HFFc6 (cell line): ENCODE measurements at regions not wholly inside any gene's neighbourhood (a gene's known extent, or its start where the extent isn't known, plus 50 kb on each side); places are given as distances from the start of the nearest gene placed in this dataset.

Source experiments
- DNase-seq: peaks from one replicate; pipeline ENCODE4 v3.0.0-alpha.2; 2018
- H3K27ac Mint-ChIP-seq: 2 replicates; pipeline ENCODE4 v1.8.0; 2020; ENCODE audit warnings: mild to moderate bottlenecking, mixed read lengths
- H3K27me3 Mint-ChIP-seq: 2 replicates; pipeline ENCODE4 v1.8.0; 2021; ENCODE audit warnings: mild to moderate bottlenecking, moderate library complexity, mixed read lengths; ENCODE audit not compliant: insufficient read depth
- H3K36me3 Mint-ChIP-seq: 2 replicates; pipeline ENCODE4 v1.8.0; 2021; ENCODE audit warnings: low read depth, mixed read lengths
- H3K4me1 Mint-ChIP-seq: 2 replicates; pipeline ENCODE4 v1.8.0; 2020; ENCODE audit warnings: low read depth, mixed read lengths
- H3K4me3 Mint-ChIP-seq: 2 replicates; pipeline ENCODE4 v1.8.0; 2020; ENCODE audit warnings: mild to moderate bottlenecking, moderate library complexity, mixed read lengths
- H3K9me3 Mint-ChIP-seq: 2 replicates; pipeline ENCODE4 v1.8.0; 2020; ENCODE audit warnings: mild to moderate bottlenecking, mixed read lengths
- CTCF ChIP-seq: fragments of 200-600 bp; sonication (generic); IDR thresholded peaks from 2 replicates; pipeline ENCODE4 v1.5.0; 2021; ENCODE audit warnings: antibody characterized with exemption, mild to moderate bottlenecking

- H3K4me1 Mint-ChIP-seq: no peaks in the 10 kb centered on the region
- H3K27me3 Mint-ChIP-seq: no peaks in the 10 kb centered on the region; the same call in 1 of the 2 replicates
- no peak for DNase-seq
- peaks cover 16% of the 10 kb centered on the region for H3K9me3 Mint-ChIP-seq
- H3K36me3 Mint-ChIP-seq: no peaks in the 10 kb centered on the region
- TF ChIP-seq CTCF: no peak
- H3K27ac Mint-ChIP-seq: no peak overlapping the region
- no peak overlapping the region for H3K4me3 Mint-ChIP-seq
Measured at GRCh38 chr4:173929921-173930320, 353.5 kb downstream of the FBXO8 start.

- Mint-ChIP-seq H3K27ac (no peak overlapping the region), H3K4me3 (no peak overlapping the region), H3K36me3 (no peaks in the 10 kb centered on the region), H3K27me3 (no peaks in the 10 kb centered on the region; the same call in 1 of the 2 replicates), H3K9me3 (peaks cover 22% of the 10 kb centered on the region), H3K4me1 (no peaks in the 10 kb centered on the region)
- DNase-seq: no peak
- TF ChIP-seq CTCF: no peak
Measured at GRCh38 chr4:173924561-173924960, 358.9 kb downstream of the FBXO8 start.

- H3K4me1 Mint-ChIP-seq: no peaks in the 10 kb centered on the region
- H3K4me3 Mint-ChIP-seq: no peak overlapping the region
- no peaks in the 10 kb centered on the region for H3K36me3 Mint-ChIP-seq
- H3K27ac Mint-ChIP-seq: no peak overlapping the region
- DNase-seq: no peak
- no peaks in the 10 kb centered on the region; the same call in 1 of the 2 replicates for H3K27me3 Mint-ChIP-seq
- peaks cover 15% of the 10 kb centered on the region for H3K9me3 Mint-ChIP-seq
- no peak for TF ChIP-seq CTCF
Measured at GRCh38 chr4:173919861-173920260, 363.6 kb downstream of the FBXO8 start.

- Mint-ChIP-seq H3K4me3 (no peak overlapping the region), H3K4me1 (no peaks in the 10 kb centered on the region), H3K36me3 (no peaks in the 10 kb centered on the region), H3K9me3 (peaks cover 16% of the 10 kb centered on the region), H3K27me3 (no peaks in the 10 kb centered on the region; the same call in 1 of the 2 replicates), H3K27ac (no peak overlapping the region)
- DNase-seq: no peak
- TF ChIP-seq CTCF: no peak
Measured at GRCh38 chr4:173919196-173919595, 364.3 kb downstream of the FBXO8 start.

GRCh38 chr4:173917255-173917960, 366.1 kb downstream of the FBXO8 start:
- no peaks in the 10 kb centered on the region; the same call in 1 of the 2 replicates for H3K27me3 Mint-ChIP-seq
- no peak for DNase-seq
- no peaks in the 10 kb centered on the region for H3K4me1 Mint-ChIP-seq
- no peak for TF ChIP-seq CTCF
- H3K27ac Mint-ChIP-seq: no peak overlapping the region
- no peak overlapping the region for H3K4me3 Mint-ChIP-seq
- peaks cover 11% of the 10 kb centered on the region; the same call in 1 of the 2 replicates for H3K9me3 Mint-ChIP-seq
- no peaks in the 10 kb centered on the region for H3K36me3 Mint-ChIP-seq
